CD4-positive, alpha-beta memory T cell (primary cell): ENCODE measurements at regions not wholly inside any gene's neighbourhood (a gene's known extent, or its start where the extent isn't known, plus 50 kb on each side); places are given as distances from the start of the nearest gene placed in this dataset.

Experiments used
- CTCF ChIA-PET: fragments of 350-600 bp; sonication (Branson Sonifier 250); formaldehyde crosslinking; loops from one replicate; lab custom pipeline; 2021; ENCODE audit warnings: inconsistent platforms; ENCODE audit not compliant: partially characterized antibody; lab: Charles Lee
- POLR2A ChIA-PET: fragments of 350-600 bp; sonication (Branson Sonifier 250); formaldehyde crosslinking; loops from one replicate; lab custom pipeline; 2021; ENCODE audit not compliant: partially characterized antibody; lab: Charles Lee
- DNase-seq, 5 donors: peaks; one replicate each; pipeline versions ENCODE4 v3.0.0 to v3.0.0-alpha.2; 2020 to 2022; ENCODE audit warnings: mixed read lengths in 1 of 5
- H3K27ac ChIP-seq: one replicate; pipeline ENCODE4 v1.7.0; 2013; ENCODE audit warnings: low read depth, low read length
- H3K27me3 ChIP-seq: 2 replicates; pipeline ENCODE4 v1.7.0; 2013; ENCODE audit warnings: mild to moderate bottlenecking, low read length, moderate library complexity; ENCODE audit not compliant: insufficient read depth
- H3K36me3 ChIP-seq: 2 replicates; pipeline ENCODE4 v1.7.0; 2013; ENCODE audit warnings: mild to moderate bottlenecking, low read length, moderate library complexity; ENCODE audit not compliant: insufficient read depth
- H3K4me1 ChIP-seq: 2 replicates; pipeline ENCODE4 v1.7.0; 2013; ENCODE audit warnings: mild to moderate bottlenecking, low read length, moderate library complexity; ENCODE audit not compliant: insufficient read depth
- H3K4me3 ChIP-seq, 2 donors: one replicate each; pipeline ENCODE4 v1.7.0; 2013; ENCODE audit warnings: low read length in 2 of 2, mild to moderate bottlenecking in 1 of 2
- H3K9me3 ChIP-seq, 2 donors: one replicate each; pipeline ENCODE4 v1.7.0; 2013; ENCODE audit warnings: low read length in 2 of 2, control low read depth in 1 of 2; ENCODE audit not compliant: control insufficient read depth in 1 of 2
- H3K27ac Mint-ChIP-seq, 7 donors: one replicate each; pipeline ENCODE4 v1.8.0; 2020 to 2021; ENCODE audit warnings: mixed read lengths in 7 of 7, mild to moderate bottlenecking in 6 of 7, inconsistent platforms in 3 of 7, moderate library complexity in 3 of 7
- H3K27me3 Mint-ChIP-seq, 2 donors: one replicate each; pipeline ENCODE4 v1.8.0; 2020 to 2021; ENCODE audit warnings: mixed read lengths in 2 of 2
- H3K36me3 Mint-ChIP-seq, 2 donors: one replicate each; pipeline ENCODE4 v1.8.0; 2020 to 2021; ENCODE audit warnings: mixed read lengths in 2 of 2, inconsistent platforms in 1 of 2, mild to moderate bottlenecking in 1 of 2
- H3K4me1 Mint-ChIP-seq, 4 donors: one replicate each; pipeline ENCODE4 v1.8.0; 2020 to 2021; ENCODE audit warnings: mixed read lengths in 4 of 4, mild to moderate bottlenecking in 1 of 4
- H3K4me3 Mint-ChIP-seq, 8 donors: one replicate each; pipeline ENCODE4 v1.8.0; 2020 to 2021; ENCODE audit warnings: mixed read lengths in 8 of 8, mild to moderate bottlenecking in 7 of 8, moderate library complexity in 6 of 8, inconsistent platforms in 3 of 8
- H3K9me3 Mint-ChIP-seq, 8 donors: one replicate each; pipeline ENCODE4 v1.8.0; 2020 to 2021; ENCODE audit warnings: mixed read lengths in 8 of 8, mild to moderate bottlenecking in 5 of 8, inconsistent platforms in 3 of 8, moderate library complexity in 1 of 8
- intact Hi-C: fragments of 100-400 bp; cut with micrococcal nuclease; formaldehyde crosslinking; loops from one replicate; pipeline ENCODE4 v1.15.1; 2023

- Mint-ChIP-seq H3K9me3 (peaks cover 0 to 17% (median 5%) of the 10 kb centered on the region in 8 donors), H3K27ac (no peak overlapping the region), H3K4me1 (no peaks in the 10 kb centered on the region), H3K4me3 (no peak overlapping the region), H3K27me3 (peaks cover 0 to 6% of the 10 kb centered on the region in 2 donors), H3K36me3 (no peaks in the 10 kb centered on the region)
- POLR2A ChIA-PET = no interaction called here
- H3K27me3 ChIP-seq = no peaks in the 10 kb centered on the region
- no peak overlapping the region for H3K27ac ChIP-seq
- H3K36me3 ChIP-seq = no peaks in the 10 kb centered on the region
- no peaks in the 10 kb centered on the region for H3K9me3 ChIP-seq
- no peak for DNase-seq
- H3K4me1 ChIP-seq = no peaks in the 10 kb centered on the region
- CTCF ChIA-PET = no interaction called here
- intact Hi-C loops = no loop called here
- no peak overlapping the region for H3K4me3 ChIP-seq
Observed at GRCh38 chr10:44203535-44203934, 181.4 kb downstream of the CXCL12 start.

- CTCF ChIA-PET = no interaction called here
- Histone ChIP-seq H3K27ac (no peak overlapping the region), H3K4me1 (no peaks in the 10 kb centered on the region), H3K36me3 (no peaks in the 10 kb centered on the region), H3K4me3 (no peak overlapping the region), H3K9me3 (no peaks in the 10 kb centered on the region), H3K27me3 (no peaks in the 10 kb centered on the region)
- H3K27ac Mint-ChIP-seq = no peak overlapping the region
- peaks cover 0 to 17% (median 5%) of the 10 kb centered on the region in 8 donors for H3K9me3 Mint-ChIP-seq
- H3K27me3 Mint-ChIP-seq = peaks cover 0 to 3% of the 10 kb centered on the region in 2 donors
- no peak for DNase-seq
- POLR2A ChIA-PET = no interaction called here
- no peaks in the 10 kb centered on the region for H3K36me3 Mint-ChIP-seq
- intact Hi-C loops = no loop called here
- H3K4me3 Mint-ChIP-seq = no peak overlapping the region
- no peaks in the 10 kb centered on the region for H3K4me1 Mint-ChIP-seq
Observed at GRCh38 chr10:44202952-44203351, 181.9 kb downstream of the CXCL12 start.

GRCh38 chr10:44201656-44202055 is 183.2 kb downstream of the CXCL12 start:
- DNase-seq = no peak
- CTCF ChIA-PET = no interaction called here
- Mint-ChIP-seq H3K9me3 (peaks cover 0 to 17% (median 5%) of the 10 kb centered on the region in 8 donors), H3K36me3 (no peaks in the 10 kb centered on the region), H3K4me3 (no peak overlapping the region), H3K27me3 (peaks cover 1 to 6% of the 10 kb centered on the region in 2 donors), H3K4me1 (no peaks in the 10 kb centered on the region), H3K27ac (no peak overlapping the region)
- intact Hi-C loops = no loop called here
- Histone ChIP-seq H3K4me1 (no peaks in the 10 kb centered on the region), H3K27ac (no peak overlapping the region), H3K9me3 (no peaks in the 10 kb centered on the region), H3K36me3 (no peaks in the 10 kb centered on the region), H3K4me3 (no peak overlapping the region), H3K27me3 (no peaks in the 10 kb centered on the region)
- POLR2A ChIA-PET = no interaction called here

- POLR2A ChIA-PET = no interaction called here
- Mint-ChIP-seq H3K9me3 (peaks cover 0 to 17% (median 5%) of the 10 kb centered on the region in 8 donors), H3K4me1 (no peaks in the 10 kb centered on the region), H3K27me3 (peaks cover 1 to 9% of the 10 kb centered on the region in 2 donors), H3K27ac (peak overlapping the region in 1 of 7 donors; percentile 26), H3K4me3 (no peak overlapping the region), H3K36me3 (no peaks in the 10 kb centered on the region)
- Histone ChIP-seq H3K36me3 (no peaks in the 10 kb centered on the region), H3K9me3 (no peaks in the 10 kb centered on the region), H3K4me3 (no peak overlapping the region), H3K4me1 (no peaks in the 10 kb centered on the region), H3K27ac (no peak overlapping the region), H3K27me3 (no peaks in the 10 kb centered on the region)
- intact Hi-C loops = no loop called here
- CTCF ChIA-PET = no interaction called here
- DNase-seq = no peak
Observed at GRCh38 chr10:44201011-44201410, 183.9 kb downstream of the CXCL12 start.

- no peaks in the 10 kb centered on the region for H3K27me3 ChIP-seq
- Mint-ChIP-seq H3K9me3 (peaks cover 0 to 17% (median 5%) of the 10 kb centered on the region in 8 donors), H3K4me1 (no peaks in the 10 kb centered on the region), H3K27me3 (peaks cover 1 to 9% of the 10 kb centered on the region in 2 donors), H3K27ac (no peak overlapping the region), H3K36me3 (no peaks in the 10 kb centered on the region), H3K4me3 (no peak overlapping the region)
- H3K9me3 ChIP-seq = no peaks in the 10 kb centered on the region
- no peak for DNase-seq
- POLR2A ChIA-PET = no interaction called here
- no peaks in the 10 kb centered on the region for H3K36me3 ChIP-seq
- intact Hi-C loops = no loop called here
- no peak overlapping the region for H3K27ac ChIP-seq
- CTCF ChIA-PET = no interaction called here
- H3K4me3 ChIP-seq = no peak overlapping the region
- no peaks in the 10 kb centered on the region for H3K4me1 ChIP-seq
Observed at GRCh38 chr10:44199991-44200655, 184.8 kb downstream of the CXCL12 start.

- H3K27me3 ChIP-seq = no peaks in the 10 kb centered on the region
- no peaks in the 10 kb centered on the region for H3K9me3 ChIP-seq
- H3K4me3 Mint-ChIP-seq = no peak overlapping the region
- peaks cover 0 to 17% (median 5%) of the 10 kb centered on the region in 8 donors for H3K9me3 Mint-ChIP-seq
- CTCF ChIA-PET = no interaction called here
- no peak overlapping the region for H3K27ac Mint-ChIP-seq
- H3K36me3 Mint-ChIP-seq = no peaks in the 10 kb centered on the region
- POLR2A ChIA-PET = no interaction called here
- DNase-seq = no peak
- H3K4me1 ChIP-seq = no peaks in the 10 kb centered on the region
- no peaks in the 10 kb centered on the region for H3K4me1 Mint-ChIP-seq
- H3K36me3 ChIP-seq = no peaks in the 10 kb centered on the region
- intact Hi-C loops = no loop called here
- H3K27ac ChIP-seq = no peak overlapping the region
- H3K4me3 ChIP-seq = no peak overlapping the region
- H3K27me3 Mint-ChIP-seq = peaks cover 1 to 9% of the 10 kb centered on the region in 2 donors
Observed at GRCh38 chr10:44199267-44199666, 185.6 kb downstream of the CXCL12 start.

- POLR2A ChIA-PET = no interaction called here
- Mint-ChIP-seq H3K27me3 (peaks cover 3 to 8% of the 10 kb centered on the region in 2 donors), H3K9me3 (peaks cover 0 to 17% (median 5%) of the 10 kb centered on the region in 8 donors)
Observed at GRCh38 chr10:44198780-44199097, 186.2 kb downstream of the CXCL12 start.

More at GRCh38 chr10:44198780-44199097, 186.2 kb downstream of the CXCL12 start:
- no peaks in the 10 kb centered on the region for H3K36me3 ChIP-seq
- intact Hi-C loops = no loop called here
- no peak overlapping the region for H3K4me3 ChIP-seq
- no peaks in the 10 kb centered on the region for H3K36me3 Mint-ChIP-seq
- H3K27me3 ChIP-seq = no peaks in the 10 kb centered on the region
- no peak overlapping the region for H3K27ac ChIP-seq
- no peaks in the 10 kb centered on the region for H3K4me1 Mint-ChIP-seq
- no peak overlapping the region for H3K4me3 Mint-ChIP-seq
- CTCF ChIA-PET = no interaction called here
- H3K9me3 ChIP-seq = no peaks in the 10 kb centered on the region
- no peak overlapping the region for H3K27ac Mint-ChIP-seq
- no peaks in the 10 kb centered on the region for H3K4me1 ChIP-seq
- no peak for DNase-seq
